HUES6 (cell line): ENCODE measurements at regions not wholly inside any gene's neighbourhood (a gene's known extent, or its start where the extent isn't known, plus 50 kb on each side); places are given as distances from the start of the nearest gene placed in this dataset.

Experiments
- H3K27ac ChIP-seq: 2 replicates; pipeline ENCODE4 v1.7.0; 2013; ENCODE audit warnings: low read depth, mild to moderate bottlenecking, low read length, inconsistent platforms
- H3K27me3 ChIP-seq: 2 replicates; pipeline ENCODE4 v1.6.1; 2013; ENCODE audit warnings: low read length; ENCODE audit not compliant: control insufficient read depth, insufficient read depth
- H3K36me3 ChIP-seq: 2 replicates; pipeline ENCODE4 v1.6.1; 2013; ENCODE audit warnings: low read length; ENCODE audit not compliant: control insufficient read depth, insufficient read depth
- H3K4me1 ChIP-seq: 2 replicates; pipeline ENCODE4 v1.6.1; 2013; ENCODE audit warnings: low read length; ENCODE audit not compliant: control insufficient read depth, insufficient read depth
- H3K4me3 ChIP-seq: 2 replicates; pipeline ENCODE4 v1.5.1; 2013; ENCODE audit warnings: low read depth, low read length
- H3K9ac ChIP-seq: one replicate; pipeline ENCODE4 v1.6.1; 2013; ENCODE audit warnings: mild to moderate bottlenecking, low read length
- H3K9me3 ChIP-seq: 2 replicates; pipeline ENCODE4 v1.6.1; 2013; ENCODE audit warnings: low read depth, low read length; ENCODE audit not compliant: control insufficient read depth, insufficient read depth

DNA sequence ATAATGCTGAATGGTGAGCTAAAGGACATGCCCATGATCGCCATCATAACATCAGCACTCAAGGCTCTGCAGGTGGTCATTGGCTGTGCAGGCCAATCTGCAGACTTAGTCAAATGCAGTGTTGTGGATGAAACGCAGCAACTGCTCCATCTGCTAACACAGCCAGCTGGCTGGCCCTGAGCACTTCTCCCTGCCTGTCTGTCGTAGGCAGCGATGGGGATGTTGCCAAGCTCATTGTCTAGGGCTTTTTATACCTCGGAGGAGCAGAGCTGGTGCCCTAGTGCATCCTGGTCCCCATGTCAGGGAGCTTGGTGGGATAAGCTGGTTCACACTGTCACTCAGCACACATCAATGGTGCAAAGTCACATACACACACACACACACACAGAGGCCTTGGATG, 189.4 kb downstream of the TENT4A start:
- H3K36me3 ChIP-seq = no peaks in the 10 kb centered on the region
- no peak overlapping the region for H3K4me3 ChIP-seq
- no peaks in the 10 kb centered on the region for H3K9me3 ChIP-seq
- H3K9ac ChIP-seq = no peak overlapping the region
- H3K4me1 ChIP-seq = no peaks in the 10 kb centered on the region
- no peak overlapping the region for H3K27ac ChIP-seq
- no peaks in the 10 kb centered on the region for H3K27me3 ChIP-seq

DNA sequence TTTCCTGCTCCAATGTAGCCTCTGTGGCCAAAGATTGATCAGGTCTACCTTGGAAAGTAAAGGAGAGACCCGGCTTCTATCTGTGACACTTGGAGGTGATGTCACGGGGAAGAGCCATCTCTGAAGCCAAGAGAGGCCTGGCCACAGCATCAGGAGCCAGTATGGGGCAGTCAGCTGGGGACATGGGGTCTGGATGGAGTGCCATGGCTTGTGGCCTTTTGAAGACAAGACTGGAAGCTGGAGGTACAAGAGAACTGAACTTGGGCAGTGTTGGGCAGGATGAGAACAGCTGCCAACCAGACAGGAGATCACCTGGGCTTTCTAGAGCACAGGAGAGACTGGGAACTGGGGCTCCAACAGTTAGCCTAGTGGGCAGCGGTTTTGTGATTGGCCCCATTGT, 190.7 kb downstream of the TENT4A start:
- H3K36me3 ChIP-seq = no peaks in the 10 kb centered on the region
- H3K4me1 ChIP-seq = no peaks in the 10 kb centered on the region
- H3K9me3 ChIP-seq = no peaks in the 10 kb centered on the region
- no peak overlapping the region for H3K4me3 ChIP-seq
- no peak overlapping the region for H3K9ac ChIP-seq
- no peaks in the 10 kb centered on the region for H3K27me3 ChIP-seq
- no peak overlapping the region for H3K27ac ChIP-seq

DNA sequence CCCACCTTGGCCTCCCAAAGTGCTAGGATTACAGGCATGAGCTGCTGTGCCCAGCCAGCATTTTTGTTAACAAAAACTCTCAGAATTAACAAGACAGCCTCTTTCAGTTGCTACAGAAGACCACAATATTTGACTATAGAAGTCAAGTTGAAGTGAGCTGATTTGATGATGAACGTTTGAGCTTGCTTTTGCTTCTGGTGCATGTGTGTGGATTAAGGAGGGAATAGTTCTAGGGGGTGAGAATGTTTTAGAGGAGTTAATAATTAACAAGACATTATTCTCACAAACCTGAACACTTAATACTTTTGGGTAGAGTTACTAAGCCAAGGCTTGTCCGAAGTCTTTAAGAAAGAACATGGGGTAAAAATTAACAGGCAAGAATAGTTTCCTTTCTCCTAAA, 191.6 kb downstream of the TENT4A start:
- no peaks in the 10 kb centered on the region for H3K36me3 ChIP-seq
- no peak overlapping the region for H3K9ac ChIP-seq
- H3K27me3 ChIP-seq = no peaks in the 10 kb centered on the region
- no peaks in the 10 kb centered on the region for H3K9me3 ChIP-seq
- no peak overlapping the region for H3K4me3 ChIP-seq
- no peak overlapping the region for H3K27ac ChIP-seq
- no peaks in the 10 kb centered on the region for H3K4me1 ChIP-seq

DNA sequence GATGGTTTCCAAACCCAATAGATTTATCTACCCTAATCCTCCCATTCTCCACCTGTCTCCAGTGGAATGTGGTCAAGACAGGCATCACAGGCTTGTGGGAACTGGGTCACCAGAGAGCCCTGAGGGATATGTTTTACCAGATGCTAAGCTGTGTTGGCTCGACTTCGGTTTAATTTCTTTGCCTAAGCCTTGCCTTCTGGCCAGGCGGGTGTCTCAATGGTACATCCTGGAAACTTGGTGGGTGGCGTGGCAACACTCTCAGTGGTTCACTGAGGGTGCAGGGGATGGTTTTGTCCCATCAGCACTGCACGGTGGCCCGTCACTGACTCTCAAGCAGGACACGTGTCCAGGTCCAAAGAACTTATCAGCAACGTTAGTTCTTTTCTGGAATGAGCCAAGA, 192.2 kb downstream of the TENT4A start:
- Histone ChIP-seq H3K36me3 (no peaks in the 10 kb centered on the region), H3K4me1 (no peaks in the 10 kb centered on the region), H3K4me3 (no peak overlapping the region), H3K27me3 (no peaks in the 10 kb centered on the region), H3K9ac (no peak overlapping the region), H3K9me3 (no peaks in the 10 kb centered on the region), H3K27ac (no peak overlapping the region)

DNA sequence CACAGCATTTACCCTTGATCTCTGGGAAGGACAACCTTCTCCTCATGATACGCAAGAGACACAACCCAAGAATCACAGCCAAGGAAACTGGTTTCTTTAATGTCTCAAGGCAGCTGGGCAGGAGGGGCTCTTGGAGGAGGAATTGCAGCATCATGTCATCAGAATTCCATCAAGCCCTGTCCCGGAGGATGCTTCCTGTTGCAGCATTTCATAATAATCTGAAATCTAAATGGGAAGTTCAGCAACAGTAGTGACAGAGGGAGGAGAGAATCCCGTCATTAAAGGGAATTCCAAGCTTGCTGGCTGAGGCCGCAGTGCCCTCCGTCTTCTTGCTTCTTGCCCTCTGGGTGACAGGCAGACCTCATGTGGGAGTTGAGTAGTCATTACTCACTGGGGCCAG, 192.7 kb downstream of the TENT4A start:
- H3K27ac ChIP-seq = no peak overlapping the region
- no peak overlapping the region for H3K4me3 ChIP-seq
- no peaks in the 10 kb centered on the region for H3K9me3 ChIP-seq
- H3K27me3 ChIP-seq = no peaks in the 10 kb centered on the region
- H3K36me3 ChIP-seq = no peaks in the 10 kb centered on the region
- no peak overlapping the region for H3K9ac ChIP-seq
- H3K4me1 ChIP-seq = no peaks in the 10 kb centered on the region

DNA sequence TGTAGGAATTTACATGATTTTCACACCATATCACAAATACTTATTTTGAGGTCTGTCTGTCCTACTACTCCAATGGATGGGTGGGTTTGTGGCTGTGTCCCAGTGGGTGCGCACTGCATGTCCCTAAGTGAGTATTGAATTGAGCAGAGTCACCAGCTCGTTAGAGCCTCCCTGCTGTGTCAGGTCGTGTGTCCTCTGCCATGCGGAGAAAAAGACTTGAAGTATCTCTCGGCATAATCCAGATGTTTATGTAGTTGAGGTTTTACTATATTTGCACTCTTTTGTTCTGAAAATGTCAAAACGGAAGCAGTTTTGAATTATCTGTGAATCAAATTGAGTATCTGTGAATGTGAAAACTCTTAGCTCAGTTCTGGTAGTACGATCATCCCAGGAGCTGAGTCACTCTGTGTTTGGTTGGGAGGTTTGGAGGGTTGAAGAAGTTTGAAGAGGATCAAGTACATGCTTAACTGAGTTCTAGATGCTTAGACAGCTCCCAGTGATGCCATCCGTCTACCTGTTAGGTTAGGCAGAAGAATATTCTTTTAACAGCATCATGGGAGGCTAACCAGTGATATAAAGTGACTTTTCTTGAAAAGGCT, 194.2 kb downstream of the TENT4A start:
- Histone ChIP-seq H3K27me3 (no peaks in the 10 kb centered on the region), H3K27ac (no peak overlapping the region)

DNA sequence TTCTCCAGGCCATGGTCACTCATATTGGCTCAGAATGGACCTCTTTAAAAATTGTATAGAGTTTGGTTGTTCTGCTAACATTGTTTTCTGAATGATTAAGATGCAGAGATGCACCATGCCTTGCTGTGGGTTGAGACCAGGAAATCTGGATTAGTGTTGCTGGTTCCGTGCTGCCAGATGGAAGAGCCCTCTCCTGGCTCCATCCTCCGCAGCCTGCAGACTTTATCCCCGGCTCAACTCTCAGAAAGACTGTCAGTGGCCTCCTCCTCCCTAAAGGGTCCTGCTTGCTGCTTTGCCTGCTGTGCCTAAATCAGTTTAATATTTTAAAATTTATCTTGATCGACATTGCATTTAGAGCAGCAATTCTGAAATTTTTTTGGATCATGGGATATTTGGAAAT, 196.7 kb downstream of the TENT4A start:
- Histone ChIP-seq H3K4me1 (no peaks in the 10 kb centered on the region), H3K36me3 (no peaks in the 10 kb centered on the region), H3K9me3 (no peaks in the 10 kb centered on the region), H3K4me3 (no peak overlapping the region), H3K27ac (no peak overlapping the region), H3K27me3 (no peaks in the 10 kb centered on the region), H3K9ac (no peak overlapping the region)

More for the DNA sequence above, 194.2 kb downstream of the TENT4A start:
- Histone ChIP-seq H3K36me3 (no peaks in the 10 kb centered on the region), H3K9ac (no peak overlapping the region), H3K9me3 (no peaks in the 10 kb centered on the region), H3K4me1 (no peaks in the 10 kb centered on the region), H3K4me3 (no peak overlapping the region)

DNA sequence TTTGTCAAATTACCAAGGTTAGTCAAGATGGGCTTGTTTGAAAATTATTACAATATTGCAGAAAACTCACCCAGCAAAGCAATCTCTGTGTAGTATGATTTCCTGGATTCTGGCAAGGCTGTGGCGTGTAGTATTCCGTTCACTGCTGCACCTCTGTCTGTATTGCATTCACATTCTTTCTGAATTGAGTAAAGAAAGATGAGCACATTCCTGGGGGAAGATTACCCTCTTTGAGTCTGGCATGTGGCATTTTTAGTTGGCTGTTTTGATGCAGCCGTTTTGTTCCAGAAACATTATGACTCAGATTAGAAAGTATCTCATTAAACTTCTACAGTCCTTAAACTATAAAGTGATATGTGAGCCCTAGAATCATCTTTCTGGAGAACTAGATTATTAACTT, 197.7 kb downstream of the TENT4A start:
- Histone ChIP-seq H3K36me3 (no peaks in the 10 kb centered on the region), H3K4me1 (no peaks in the 10 kb centered on the region), H3K4me3 (no peak overlapping the region), H3K27ac (no peak overlapping the region), H3K27me3 (no peaks in the 10 kb centered on the region), H3K9ac (no peak overlapping the region), H3K9me3 (no peaks in the 10 kb centered on the region)

DNA sequence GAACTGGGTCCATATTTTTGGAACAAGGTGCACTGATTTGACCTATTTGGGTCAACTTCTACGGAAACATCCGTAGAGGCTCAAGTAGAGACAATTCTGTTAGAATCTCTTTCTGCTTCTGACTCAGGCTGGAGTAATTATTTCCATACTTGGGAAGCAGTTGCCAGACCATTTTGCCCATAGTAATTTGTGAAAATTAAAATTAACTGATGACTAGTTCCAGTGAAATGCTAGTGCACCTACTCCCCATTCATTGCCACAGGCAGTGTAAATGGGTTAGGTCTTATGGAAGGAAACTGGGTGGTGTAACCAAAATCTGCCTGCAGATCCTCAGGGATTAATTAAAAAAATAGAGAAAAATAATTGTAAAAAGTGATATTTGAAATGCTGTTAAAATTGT, 201.1 kb downstream of the TENT4A start:
- Histone ChIP-seq H3K4me1 (no peaks in the 10 kb centered on the region), H3K9me3 (no peaks in the 10 kb centered on the region), H3K36me3 (no peaks in the 10 kb centered on the region), H3K9ac (no peak overlapping the region), H3K27ac (no peak overlapping the region), H3K4me3 (no peak overlapping the region), H3K27me3 (no peaks in the 10 kb centered on the region)

DNA sequence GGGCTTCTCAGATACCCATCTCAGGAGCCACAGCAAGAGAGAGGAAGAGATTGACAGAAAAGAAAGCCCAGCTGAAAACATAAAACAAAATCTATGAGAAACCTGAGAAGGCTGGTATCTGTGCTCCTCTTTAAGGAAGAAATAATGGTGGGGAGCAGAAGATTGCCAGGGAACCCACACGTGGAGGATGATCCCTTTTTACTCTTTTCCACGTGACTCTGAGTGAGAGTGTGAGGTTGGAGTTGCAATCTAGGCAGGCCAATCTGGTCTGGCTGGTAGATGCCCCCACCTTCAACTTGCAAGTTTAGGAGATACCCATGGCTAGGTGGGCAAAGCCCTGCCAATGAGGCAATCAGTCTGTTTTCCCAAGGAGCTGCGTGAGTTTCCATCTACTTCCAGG, 202.3 kb downstream of the TENT4A start:
- H3K36me3 ChIP-seq = no peaks in the 10 kb centered on the region
- no peaks in the 10 kb centered on the region for H3K27me3 ChIP-seq
- H3K9me3 ChIP-seq = no peaks in the 10 kb centered on the region
- H3K27ac ChIP-seq = no peak overlapping the region
- H3K9ac ChIP-seq = no peak overlapping the region
- H3K4me1 ChIP-seq = no peaks in the 10 kb centered on the region
- no peak overlapping the region for H3K4me3 ChIP-seq

DNA sequence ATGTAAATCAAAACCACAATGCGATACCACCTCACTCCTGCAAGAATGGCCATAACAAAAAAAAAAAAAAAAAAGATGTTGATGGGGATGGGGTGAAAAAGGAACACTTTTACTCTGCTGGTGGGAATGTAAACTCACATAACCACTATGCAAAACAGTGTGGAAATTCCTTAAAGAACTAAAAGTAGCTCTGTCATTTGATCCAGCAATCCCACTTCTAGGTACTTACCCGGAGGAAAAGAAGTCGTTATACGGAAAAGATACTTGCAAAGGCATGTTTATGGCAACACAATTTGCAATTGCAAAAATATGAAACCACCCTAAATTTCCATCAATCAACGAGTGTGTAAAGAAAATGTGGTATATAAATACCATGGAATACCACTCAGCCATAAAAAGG, 205.0 kb downstream of the TENT4A start:
- Histone ChIP-seq H3K27ac (no peak overlapping the region), H3K4me1 (no peaks in the 10 kb centered on the region), H3K9ac (no peak overlapping the region), H3K4me3 (no peak overlapping the region), H3K36me3 (no peaks in the 10 kb centered on the region), H3K27me3 (no peaks in the 10 kb centered on the region), H3K9me3 (no peaks in the 10 kb centered on the region)
